Activated effector memory CD4-positive, alpha-beta T cell treated with Interleukin-2 at 50 U/mL for 16 hours (primary cell): ENCODE measurements at regions not wholly inside any gene's neighbourhood (a gene's known extent, or its start where the extent isn't known, plus 50 kb on each side); places are given as distances from the start of the nearest gene placed in this dataset.
"Not testable (repeated sequence)": the region's sequence is repeated elsewhere in the genome, so short reads cannot be mapped to it uniquely, and the experiment has no call there.

Experiments used
- DNase-seq: peaks from one replicate; pipeline ENCODE4 v3.0.0-alpha.2; 2020

- no peak for DNase-seq
Measured at GRCh38 chr3:66812741-66813140, 185.4 kb upstream of the KBTBD8 start.

GRCh38 chr3:66816090-66816761 lies 181.9 kb upstream of the KBTBD8 start:
- no peak for DNase-seq

GRCh38 chr3:66817951-66818557 lies 180.1 kb upstream of the KBTBD8 start:
- DNase-seq: no peak

GRCh38 chr3:66819993-66820501 lies 178.1 kb upstream of the KBTBD8 start:
- DNase-seq: no peak

GRCh38 chr3:66822186-66823008 lies 175.7 kb upstream of the KBTBD8 start:
- DNase-seq: peak; percentile 40

- DNase-seq: no peak
Measured at GRCh38 chr3:66823009-66823397, 175.1 kb upstream of the KBTBD8 start.

- DNase-seq: no peak
Measured at GRCh38 chr3:66823532-66823931, 174.6 kb upstream of the KBTBD8 start.

GRCh38 chr3:66825375-66825774 lies 172.7 kb upstream of the KBTBD8 start:
- DNase-seq: no peak

- DNase-seq: no peak
Measured at GRCh38 chr3:66827726-66828125, 170.4 kb upstream of the KBTBD8 start.

GRCh38 chr3:66828303-66828702 lies 169.8 kb upstream of the KBTBD8 start:
- no peak for DNase-seq

GRCh38 chr3:66830301-66830700 lies 167.8 kb upstream of the KBTBD8 start:
- DNase-seq: no peak

- DNase-seq: no peak
Measured at GRCh38 chr3:66831931-66832330, 166.2 kb upstream of the KBTBD8 start.

GRCh38 chr3:66836363-66837152 lies 161.5 kb upstream of the KBTBD8 start:
- no peak for DNase-seq

GRCh38 chr3:66838704-66839103 lies 159.4 kb upstream of the KBTBD8 start:
- DNase-seq: no peak

GRCh38 chr3:66839508-66839907 lies 158.6 kb upstream of the KBTBD8 start:
- DNase-seq: no peak

GRCh38 chr3:66842761-66843464 lies 155.2 kb upstream of the KBTBD8 start:
- not testable (repeated sequence) for DNase-seq

- no peak for DNase-seq
Measured at GRCh38 chr3:66851894-66852613, 146.1 kb upstream of the KBTBD8 start.

- no peak for DNase-seq
Measured at GRCh38 chr3:66854601-66855151, 143.4 kb upstream of the KBTBD8 start.

GRCh38 chr3:66856533-66856932 lies 141.6 kb upstream of the KBTBD8 start:
- no peak for DNase-seq

- DNase-seq: no peak
Measured at GRCh38 chr3:66858656-66859381, 139.3 kb upstream of the KBTBD8 start.

- no peak for DNase-seq
Measured at GRCh38 chr3:66860771-66861170, 137.3 kb upstream of the KBTBD8 start.
